Transverse colon (tissue), 4 donors: ENCODE measurements at regions not wholly inside any gene's neighbourhood (a gene's known extent, or its start where the extent isn't known, plus 50 kb on each side); places are given as distances from the start of the nearest gene placed in this dataset.

Experiments used
- POLR2A ChIP-seq: fragments of 450-650 bp; IDR thresholded peaks from one replicate; pipeline ENCODE4 v1.6.1; 2016; ENCODE audit warnings: antibody characterized with exemption, mild to moderate bottlenecking, moderate library complexity
- POLR2AphosphoS5 ChIP-seq, 3 donors: sonication (generic); formaldehyde crosslinking; IDR thresholded peaks; one replicate each; pipeline ENCODE4 v1.6.1; 2016; ENCODE audit warnings: antibody characterized with exemption in 3 of 3
- TF ChIP-seq, protein P1 (sequence below), 5 experiments: fragments of 200-600 bp in 3 of 5; fragments of 450-650 bp in 2 of 5; sonication (generic) in 3 of 5; IDR thresholded peaks; 1 replicate in 2 of 5; 2 replicates in 3 of 5; pipeline ENCODE4 v1.5.1; 2016 to 2017; ENCODE audit warnings: antibody characterized with exemption in 5 of 5, inconsistent platforms in 3 of 5, mild to moderate bottlenecking in 2 of 5, moderate library complexity in 1 of 5

DNA sequence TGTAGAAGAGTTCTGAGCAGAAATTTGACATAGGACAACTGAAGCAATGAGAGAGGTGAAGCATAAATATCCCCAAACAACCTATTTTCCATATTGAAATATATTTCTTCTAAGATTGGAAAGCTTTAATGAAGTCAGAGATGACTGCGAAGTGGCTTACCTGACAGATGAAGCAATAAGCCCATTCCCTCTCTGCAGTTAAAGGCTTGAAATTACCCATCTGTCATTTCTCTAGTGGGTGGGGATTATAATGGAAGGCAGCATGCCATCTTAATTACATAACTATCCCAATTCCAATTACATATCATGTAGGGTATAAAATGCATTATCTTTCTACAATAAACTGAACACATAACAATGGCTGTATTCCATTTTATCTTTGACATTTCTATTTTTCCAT, 1070.5 kb downstream of the SI start:
- TF ChIP-seq, protein P1, sequence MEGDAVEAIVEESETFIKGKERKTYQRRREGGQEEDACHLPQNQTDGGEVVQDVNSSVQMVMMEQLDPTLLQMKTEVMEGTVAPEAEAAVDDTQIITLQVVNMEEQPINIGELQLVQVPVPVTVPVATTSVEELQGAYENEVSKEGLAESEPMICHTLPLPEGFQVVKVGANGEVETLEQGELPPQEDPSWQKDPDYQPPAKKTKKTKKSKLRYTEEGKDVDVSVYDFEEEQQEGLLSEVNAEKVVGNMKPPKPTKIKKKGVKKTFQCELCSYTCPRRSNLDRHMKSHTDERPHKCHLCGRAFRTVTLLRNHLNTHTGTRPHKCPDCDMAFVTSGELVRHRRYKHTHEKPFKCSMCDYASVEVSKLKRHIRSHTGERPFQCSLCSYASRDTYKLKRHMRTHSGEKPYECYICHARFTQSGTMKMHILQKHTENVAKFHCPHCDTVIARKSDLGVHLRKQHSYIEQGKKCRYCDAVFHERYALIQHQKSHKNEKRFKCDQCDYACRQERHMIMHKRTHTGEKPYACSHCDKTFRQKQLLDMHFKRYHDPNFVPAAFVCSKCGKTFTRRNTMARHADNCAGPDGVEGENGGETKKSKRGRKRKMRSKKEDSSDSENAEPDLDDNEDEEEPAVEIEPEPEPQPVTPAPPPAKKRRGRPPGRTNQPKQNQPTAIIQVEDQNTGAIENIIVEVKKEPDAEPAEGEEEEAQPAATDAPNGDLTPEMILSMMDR (IDR thresholded peaks at IDR 0.05), result no peak
- TF ChIP-seq POLR2A, result no peak
- no peak for TF ChIP-seq POLR2AphosphoS5 (IDR thresholded peaks at IDR 0.05)
